ENCODE measurements at regions not wholly inside any gene's neighbourhood (a gene's known extent, or its start where the extent isn't known, plus 50 kb on each side); places are given as distances from the start of the nearest gene placed in this dataset.

DNA sequence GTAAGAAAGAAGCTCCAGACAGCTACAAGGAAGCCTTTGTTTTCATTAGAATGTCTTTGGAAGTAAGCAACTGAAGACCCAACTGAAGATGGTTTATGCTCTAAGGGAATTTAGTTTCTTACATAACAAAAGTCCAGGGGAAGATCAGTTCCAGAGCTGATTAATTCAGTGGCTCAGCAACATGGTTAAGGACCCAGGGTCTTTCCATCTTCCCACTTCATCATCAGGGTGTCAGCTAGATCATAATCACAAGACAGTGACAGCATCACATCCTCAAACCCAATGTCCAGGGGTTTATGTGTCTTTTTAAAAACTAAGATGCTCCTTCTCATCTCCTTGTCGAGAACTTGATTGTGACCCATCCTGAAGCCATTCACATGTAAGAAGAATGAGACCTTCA lies 119.7 kb upstream of the PRDM1 start:
- no peaks in the 10 kb centered on the region for H3K36me3 ChIP-seq (ENCODE audit: insufficient read depth in 1 of 2, low read depth in 1 of 2)
- ATAC-seq = no peak
- WGBS, 3 donors = 85 to 93% (median 91%) methylated on average over 1 of the region's 1 CpG
- H3K4me1 ChIP-seq = no peaks in the 10 kb centered on the region
- no peak overlapping the region for H3K27ac ChIP-seq
- no peak for DNase-seq
- intact Hi-C loops (cut with DNase I) = no loop called here
- H3K4me3 ChIP-seq = no peak overlapping the region
- no peaks in the 10 kb centered on the region for H3K9me3 ChIP-seq
- TF ChIP-seq, protein P1, sequence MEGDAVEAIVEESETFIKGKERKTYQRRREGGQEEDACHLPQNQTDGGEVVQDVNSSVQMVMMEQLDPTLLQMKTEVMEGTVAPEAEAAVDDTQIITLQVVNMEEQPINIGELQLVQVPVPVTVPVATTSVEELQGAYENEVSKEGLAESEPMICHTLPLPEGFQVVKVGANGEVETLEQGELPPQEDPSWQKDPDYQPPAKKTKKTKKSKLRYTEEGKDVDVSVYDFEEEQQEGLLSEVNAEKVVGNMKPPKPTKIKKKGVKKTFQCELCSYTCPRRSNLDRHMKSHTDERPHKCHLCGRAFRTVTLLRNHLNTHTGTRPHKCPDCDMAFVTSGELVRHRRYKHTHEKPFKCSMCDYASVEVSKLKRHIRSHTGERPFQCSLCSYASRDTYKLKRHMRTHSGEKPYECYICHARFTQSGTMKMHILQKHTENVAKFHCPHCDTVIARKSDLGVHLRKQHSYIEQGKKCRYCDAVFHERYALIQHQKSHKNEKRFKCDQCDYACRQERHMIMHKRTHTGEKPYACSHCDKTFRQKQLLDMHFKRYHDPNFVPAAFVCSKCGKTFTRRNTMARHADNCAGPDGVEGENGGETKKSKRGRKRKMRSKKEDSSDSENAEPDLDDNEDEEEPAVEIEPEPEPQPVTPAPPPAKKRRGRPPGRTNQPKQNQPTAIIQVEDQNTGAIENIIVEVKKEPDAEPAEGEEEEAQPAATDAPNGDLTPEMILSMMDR (IDR thresholded peaks at IDR 0.05) = no peak
- H3K27me3 ChIP-seq (ENCODE audit: insufficient read depth in 3 of 3, low read length in 2 of 3) = peaks cover 0 to 3% (median 0%) of the 10 kb centered on the region in 3 donors

DNA sequence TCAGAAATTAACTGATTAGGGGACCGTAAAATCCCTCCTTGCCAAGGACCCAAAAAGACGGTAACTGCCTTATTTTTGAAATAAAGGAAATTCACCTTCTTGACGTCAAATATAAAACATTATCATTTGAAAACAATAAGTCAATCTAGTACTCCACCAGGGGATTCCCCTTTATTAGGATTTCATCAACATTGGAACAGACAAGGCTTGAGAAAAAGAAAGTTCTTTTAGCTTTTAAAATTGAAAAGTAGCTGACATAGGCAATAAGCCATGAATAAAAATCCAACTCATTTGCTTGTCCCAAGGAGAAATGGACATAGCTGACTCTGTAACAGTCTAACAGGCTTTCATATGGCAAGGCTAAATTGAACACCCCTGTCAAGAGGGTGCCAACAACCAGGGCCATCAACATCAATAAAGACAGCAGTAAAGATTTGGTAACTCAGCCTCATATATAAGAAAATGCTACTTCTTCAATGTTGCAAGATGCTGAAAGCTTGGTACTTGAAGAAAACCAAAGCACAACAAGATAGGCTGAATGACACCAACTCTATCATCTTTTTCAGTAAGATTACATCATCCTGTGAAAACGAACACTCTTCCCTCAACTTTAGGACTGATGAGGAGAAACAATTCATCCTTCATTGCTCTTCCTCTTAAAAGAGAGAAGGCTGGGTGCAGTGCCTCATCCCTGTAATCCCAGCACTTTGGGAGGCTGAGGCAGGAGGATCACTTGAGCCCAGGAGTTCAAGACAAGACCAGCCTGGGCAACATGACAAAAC lies 121.0 kb upstream of the PRDM1 start:
- no peak overlapping the region for H3K27ac ChIP-seq
- no peaks in the 10 kb centered on the region for H3K4me1 ChIP-seq
- no peaks in the 10 kb centered on the region for H3K9me3 ChIP-seq
- no peaks in the 10 kb centered on the region for H3K36me3 ChIP-seq (ENCODE audit: insufficient read depth in 1 of 2, low read depth in 1 of 2)
- DNase-seq (no peak), ATAC-seq (no peak)
- no peak overlapping the region for H3K4me3 ChIP-seq
- 57 to 76% (median 58%) methylated on average over 4 of the region's 4 CpGs for WGBS, 3 donors
- peaks cover 0 to 3% (median 0%) of the 10 kb centered on the region in 3 donors for H3K27me3 ChIP-seq (ENCODE audit: insufficient read depth in 3 of 3, low read length in 2 of 3)
- TF ChIP-seq, protein P1 (IDR thresholded peaks at IDR 0.05) = no peak
- intact Hi-C loops (cut with DNase I) = no loop called here

DNA sequence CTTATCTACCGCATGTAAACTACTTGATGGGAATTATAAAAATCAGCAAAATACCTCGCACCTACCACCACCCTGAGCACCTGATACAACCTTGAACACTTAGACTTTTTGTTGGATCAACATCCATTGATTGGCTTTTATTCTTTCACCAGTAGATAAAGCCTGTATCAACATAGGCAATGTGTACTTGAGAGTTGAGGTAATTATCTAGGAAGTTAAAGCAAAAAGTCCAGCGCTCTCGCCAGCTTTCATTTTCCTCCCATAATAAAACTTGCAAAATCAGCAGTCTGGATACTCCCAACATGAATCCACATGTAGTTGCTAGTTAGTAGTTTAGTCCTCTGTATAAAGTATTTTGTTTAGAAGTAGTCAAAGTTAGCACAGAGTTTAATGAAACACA lies 132.0 kb upstream of the PRDM1 start:
- TF ChIP-seq, protein P1 (IDR thresholded peaks at IDR 0.05) = no peak
- H3K27ac ChIP-seq = no peak overlapping the region
- H3K27me3 ChIP-seq (ENCODE audit: insufficient read depth in 3 of 3, low read length in 2 of 3) = no peaks in the 10 kb centered on the region
- no peak overlapping the region for H3K4me3 ChIP-seq
- ATAC-seq (no peak), DNase-seq (no peak)
- intact Hi-C loops (cut with DNase I) = no loop called here
- no peaks in the 10 kb centered on the region for H3K36me3 ChIP-seq (ENCODE audit: insufficient read depth in 1 of 2, low read depth in 1 of 2)
- H3K4me1 ChIP-seq = no peaks in the 10 kb centered on the region
- H3K9me3 ChIP-seq = no peaks in the 10 kb centered on the region
- 96 to 97% (median 97%) methylated on average over 4 of the region's 4 CpGs for WGBS, 3 donors

DNA sequence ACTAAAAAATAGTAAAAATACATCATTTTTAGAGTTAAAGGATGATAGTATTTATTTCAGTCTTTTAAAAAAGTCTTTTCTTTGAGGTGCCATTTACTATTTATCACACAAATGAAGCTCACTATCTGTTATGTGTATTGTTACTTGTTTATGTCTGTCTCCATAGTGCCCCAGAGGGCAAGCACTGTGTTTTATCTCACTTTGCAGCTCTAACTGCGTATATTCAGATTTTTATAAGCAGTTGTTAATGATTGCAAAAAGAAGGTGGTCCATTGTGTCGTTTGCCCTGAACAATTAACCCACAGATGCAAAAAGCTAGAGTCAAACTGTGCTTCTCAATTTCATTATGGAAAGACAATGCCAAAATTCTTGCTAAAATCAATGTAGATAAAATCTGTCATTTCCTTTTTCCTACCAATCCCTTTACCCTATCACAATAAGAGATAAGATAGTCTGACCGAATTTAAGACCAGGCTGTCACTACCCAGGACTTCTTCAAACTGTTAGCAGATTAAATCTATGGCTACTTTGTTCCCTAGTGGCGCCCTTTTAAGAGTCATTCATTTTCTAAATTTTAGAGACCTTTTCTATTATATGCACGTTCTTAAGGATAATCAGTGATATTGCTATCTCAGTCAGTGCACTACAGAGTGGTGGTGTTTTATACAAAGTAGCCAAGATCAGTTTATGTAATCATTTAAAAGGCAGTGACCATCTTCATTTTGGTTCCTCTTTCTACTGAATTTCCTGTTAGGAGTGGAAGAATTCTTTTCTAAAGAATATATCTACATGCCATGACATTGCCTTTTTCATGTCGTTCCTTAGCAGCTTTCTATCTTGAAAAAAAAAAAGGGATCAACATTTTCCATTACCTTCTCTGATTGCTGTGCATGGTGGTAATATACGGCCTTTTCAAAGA lies 133.1 kb upstream of the PRDM1 start:
- Histone ChIP-seq H3K36me3 (ENCODE audit: insufficient read depth in 1 of 2, low read depth in 1 of 2) (no peaks in the 10 kb centered on the region), H3K27me3 (ENCODE audit: insufficient read depth in 3 of 3, low read length in 2 of 3) (no peaks in the 10 kb centered on the region), H3K4me3 (no peak overlapping the region), H3K4me1 (no peaks in the 10 kb centered on the region), H3K9me3 (no peaks in the 10 kb centered on the region), H3K27ac (no peak overlapping the region)
- intact Hi-C loops (cut with DNase I) = no loop called here
- 67 to 71% (median 70%) methylated on average over 7 of the region's 7 CpGs for WGBS, 3 donors
- TF ChIP-seq, protein P1 (IDR thresholded peaks at IDR 0.05) = no peak
- DNase-seq (no peak), ATAC-seq (no peak)

Measured in psoas muscle (tissue), 7 donors.